Peyer's patch (tissue), 4 donors: ENCODE measurements at regions not wholly inside any gene's neighbourhood (a gene's known extent, or its start where the extent isn't known, plus 50 kb on each side); places are given as distances from the start of the nearest gene placed in this dataset.

Experiments
- DNase-seq, 3 donors: peaks; one replicate each; pipeline ENCODE4 v3.0.0-alpha.2; 2017 to 2019
- H3K27ac ChIP-seq, 4 donors: fragments of 200-600 bp; sonication (generic); one replicate each; pipeline ENCODE4 v1.5.1; 2016 to 2019
- H3K27me3 ChIP-seq, 2 donors: fragments of 200-600 bp; sonication (generic); one replicate each; pipeline ENCODE4 v1.5.1; 2019
- H3K36me3 ChIP-seq, 3 donors: fragments of 200-600 bp; sonication (generic); one replicate each; pipeline ENCODE4 v1.5.1; 2016 to 2019
- H3K4me1 ChIP-seq, 4 donors: fragments of 200-600 bp; sonication (generic); one replicate each; pipeline ENCODE4 v1.5.1; 2016 to 2019
- H3K4me3 ChIP-seq, 4 donors: fragments of 200-600 bp; sonication (generic); 1 replicate in 3 of 4; 2 replicates in 1 of 4; pipeline ENCODE4 v1.5.1; 2016 to 2019; ENCODE audit warnings: mild to moderate bottlenecking in 1 of 4
- H3K9me3 ChIP-seq, 4 donors: fragments of 200-600 bp; sonication (generic); one replicate each; pipeline ENCODE4 v1.5.1; 2016 to 2019; ENCODE audit warnings: mild to moderate bottlenecking in 1 of 4
- POLR2A ChIP-seq, 2 donors: fragments of 450-650 bp; IDR thresholded peaks; one replicate each; pipeline ENCODE4 v1.5.1; 2017; ENCODE audit warnings: antibody characterized with exemption in 2 of 2, mild to moderate bottlenecking in 2 of 2, moderate library complexity in 2 of 2
- TF ChIP-seq, protein P1 (sequence below), 6 experiments: fragments of 450-650 bp in 4 of 6; fragments of 200-600 bp in 2 of 6; sonication (generic) in 1 of 6; IDR thresholded peaks; one replicate each; pipeline ENCODE4 v1.5.1; 2017 to 2019; ENCODE audit warnings: antibody characterized with exemption in 6 of 6, mild to moderate bottlenecking in 3 of 6, moderate library complexity in 1 of 6

DNA sequence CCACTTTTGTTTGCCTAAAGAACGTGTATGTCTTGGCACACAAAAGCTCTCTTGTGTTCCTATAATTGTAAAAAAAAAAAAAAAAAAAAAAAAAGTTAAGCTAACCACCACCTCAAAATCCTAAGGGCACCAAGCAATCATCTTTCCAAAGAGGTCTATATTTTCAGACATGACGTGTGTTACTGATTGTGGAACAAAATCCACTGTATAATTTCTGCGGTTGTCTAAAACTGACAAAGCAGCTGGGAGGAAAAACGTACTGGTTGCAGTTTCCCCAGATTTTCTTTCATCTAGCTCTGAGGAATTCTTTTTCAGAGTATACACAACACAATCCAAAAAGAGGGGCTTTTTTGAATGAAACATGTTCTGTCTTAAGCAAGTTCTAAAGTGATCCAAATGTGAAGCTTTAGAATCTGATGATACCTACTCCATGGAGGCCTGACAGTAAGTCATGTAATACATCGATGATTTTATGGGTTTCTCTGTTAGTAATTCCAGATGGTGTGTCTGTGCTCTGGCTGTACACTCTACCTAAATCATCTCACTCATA lies 375.6 kb upstream of the NUDT12 start:
- TF ChIP-seq POLR2A (IDR thresholded peaks at IDR 0.05), result no peak
- TF ChIP-seq, protein P1, sequence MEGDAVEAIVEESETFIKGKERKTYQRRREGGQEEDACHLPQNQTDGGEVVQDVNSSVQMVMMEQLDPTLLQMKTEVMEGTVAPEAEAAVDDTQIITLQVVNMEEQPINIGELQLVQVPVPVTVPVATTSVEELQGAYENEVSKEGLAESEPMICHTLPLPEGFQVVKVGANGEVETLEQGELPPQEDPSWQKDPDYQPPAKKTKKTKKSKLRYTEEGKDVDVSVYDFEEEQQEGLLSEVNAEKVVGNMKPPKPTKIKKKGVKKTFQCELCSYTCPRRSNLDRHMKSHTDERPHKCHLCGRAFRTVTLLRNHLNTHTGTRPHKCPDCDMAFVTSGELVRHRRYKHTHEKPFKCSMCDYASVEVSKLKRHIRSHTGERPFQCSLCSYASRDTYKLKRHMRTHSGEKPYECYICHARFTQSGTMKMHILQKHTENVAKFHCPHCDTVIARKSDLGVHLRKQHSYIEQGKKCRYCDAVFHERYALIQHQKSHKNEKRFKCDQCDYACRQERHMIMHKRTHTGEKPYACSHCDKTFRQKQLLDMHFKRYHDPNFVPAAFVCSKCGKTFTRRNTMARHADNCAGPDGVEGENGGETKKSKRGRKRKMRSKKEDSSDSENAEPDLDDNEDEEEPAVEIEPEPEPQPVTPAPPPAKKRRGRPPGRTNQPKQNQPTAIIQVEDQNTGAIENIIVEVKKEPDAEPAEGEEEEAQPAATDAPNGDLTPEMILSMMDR (IDR thresholded peaks at IDR 0.05), result no peak
- H3K4me1 ChIP-seq, result no peaks in the 10 kb centered on the region
- H3K36me3 ChIP-seq, result no peaks in the 10 kb centered on the region
- no peak for DNase-seq
- no peak overlapping the region for H3K4me3 ChIP-seq
- no peaks in the 10 kb centered on the region for H3K9me3 ChIP-seq
- no peak overlapping the region for H3K27ac ChIP-seq
- no peaks in the 10 kb centered on the region for H3K27me3 ChIP-seq

DNA sequence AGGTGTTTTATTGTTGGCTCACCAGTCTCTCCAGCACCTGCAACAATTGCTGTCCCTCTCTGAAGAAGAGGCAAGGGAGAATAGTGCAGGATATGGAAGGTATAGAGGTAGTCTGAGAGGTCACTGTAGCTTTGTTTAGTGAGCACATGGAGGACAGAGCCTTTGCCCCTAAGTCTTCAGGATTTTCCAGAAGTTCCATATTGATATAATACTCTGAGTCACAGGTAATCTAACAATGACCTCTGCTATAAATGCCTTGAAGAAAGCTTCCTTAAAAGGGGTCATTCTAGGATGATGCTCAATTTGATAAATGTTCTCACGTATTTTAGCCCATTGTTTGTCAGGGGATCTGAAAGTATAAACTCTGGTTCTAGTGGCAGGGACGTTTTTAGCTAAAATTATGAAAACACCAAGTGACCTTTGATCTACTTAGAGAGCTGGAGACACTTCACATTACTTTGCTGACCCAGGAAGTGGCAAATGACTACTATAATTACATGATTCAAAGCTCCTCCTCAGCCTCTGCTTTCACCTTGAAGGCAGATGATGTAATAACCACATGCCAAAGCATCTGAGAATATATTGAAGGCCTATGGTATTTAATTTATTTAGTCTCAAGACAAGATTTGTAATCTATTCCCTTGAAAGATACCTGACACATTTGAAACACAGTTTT lies 366.9 kb upstream of the NUDT12 start:
- TF ChIP-seq, protein P1 (IDR thresholded peaks at IDR 0.05), result no peak
- no peak for TF ChIP-seq POLR2A (IDR thresholded peaks at IDR 0.05)
- DNase-seq, result no peak
- H3K27ac ChIP-seq, result no peak overlapping the region

DNA sequence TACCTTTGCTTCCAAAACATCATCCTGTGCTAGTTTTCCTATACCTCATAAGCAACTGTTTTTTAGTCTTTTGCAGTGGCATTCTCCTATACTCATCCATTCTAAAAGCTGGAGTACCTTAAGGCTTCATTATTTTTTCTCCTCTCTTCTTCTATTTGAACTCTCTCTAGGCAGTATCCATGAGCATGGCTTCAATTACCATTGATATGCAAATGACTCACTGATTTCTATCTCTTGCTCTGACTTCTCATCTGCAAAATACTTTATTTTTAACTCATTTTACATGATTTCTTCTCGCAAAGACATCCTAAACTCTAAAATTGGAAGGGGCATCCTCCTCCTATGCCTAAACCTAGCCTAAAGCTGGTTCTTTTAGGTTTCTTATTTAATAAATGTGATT lies 365.1 kb upstream of the NUDT12 start:
- H3K27ac ChIP-seq, result no peak overlapping the region
- no peak for TF ChIP-seq POLR2A (IDR thresholded peaks at IDR 0.05)
- TF ChIP-seq, protein P1 (IDR thresholded peaks at IDR 0.05), result no peak

More for the DNA sequence above, 366.9 kb upstream of the NUDT12 start:
- no peaks in the 10 kb centered on the region for H3K27me3 ChIP-seq
- no peaks in the 10 kb centered on the region for H3K4me1 ChIP-seq
- no peaks in the 10 kb centered on the region for H3K9me3 ChIP-seq
- H3K36me3 ChIP-seq, result no peaks in the 10 kb centered on the region
- H3K4me3 ChIP-seq, result no peak overlapping the region

DNA sequence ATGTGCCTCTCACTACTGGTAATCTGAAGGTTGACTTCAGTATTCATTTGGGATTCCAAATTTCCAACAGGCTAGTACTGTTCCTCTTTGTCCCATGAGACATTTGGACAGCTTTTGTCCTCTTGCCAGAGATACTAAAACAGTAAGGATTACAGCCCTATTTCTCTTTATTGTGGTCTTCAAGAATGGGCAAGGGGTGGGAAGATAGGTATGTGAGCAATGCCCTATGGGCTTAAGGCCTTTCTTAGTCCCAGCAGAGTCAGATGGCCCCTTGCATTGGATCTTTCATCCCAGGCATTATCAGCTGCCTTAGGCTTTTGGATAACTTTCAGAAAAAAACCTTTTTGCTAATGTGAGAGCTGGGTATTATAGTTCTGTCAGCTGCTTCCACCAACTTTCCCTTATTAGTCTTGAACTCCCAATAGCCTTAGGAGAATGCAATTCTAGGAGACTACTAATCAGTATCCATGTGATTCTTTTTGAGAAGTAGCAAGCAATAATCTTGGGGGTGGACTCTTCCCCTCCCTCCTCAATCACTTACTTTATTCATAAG lies 361.1 kb upstream of the NUDT12 start:
- H3K36me3 ChIP-seq, result no peaks in the 10 kb centered on the region
- H3K27ac ChIP-seq, result no peak overlapping the region
- DNase-seq, result no peak
- no peak overlapping the region for H3K4me3 ChIP-seq
- no peaks in the 10 kb centered on the region for H3K27me3 ChIP-seq
- H3K9me3 ChIP-seq, result no peaks in the 10 kb centered on the region
- no peaks in the 10 kb centered on the region for H3K4me1 ChIP-seq
- TF ChIP-seq POLR2A (IDR thresholded peaks at IDR 0.05), result no peak
- TF ChIP-seq, protein P1 (IDR thresholded peaks at IDR 0.05), result no peak

More for the DNA sequence above, 365.1 kb upstream of the NUDT12 start:
- no peaks in the 10 kb centered on the region for H3K9me3 ChIP-seq
- no peaks in the 10 kb centered on the region for H3K4me1 ChIP-seq
- no peak for DNase-seq
- no peaks in the 10 kb centered on the region for H3K36me3 ChIP-seq
- no peak overlapping the region for H3K4me3 ChIP-seq
- H3K27me3 ChIP-seq, result no peaks in the 10 kb centered on the region

DNA sequence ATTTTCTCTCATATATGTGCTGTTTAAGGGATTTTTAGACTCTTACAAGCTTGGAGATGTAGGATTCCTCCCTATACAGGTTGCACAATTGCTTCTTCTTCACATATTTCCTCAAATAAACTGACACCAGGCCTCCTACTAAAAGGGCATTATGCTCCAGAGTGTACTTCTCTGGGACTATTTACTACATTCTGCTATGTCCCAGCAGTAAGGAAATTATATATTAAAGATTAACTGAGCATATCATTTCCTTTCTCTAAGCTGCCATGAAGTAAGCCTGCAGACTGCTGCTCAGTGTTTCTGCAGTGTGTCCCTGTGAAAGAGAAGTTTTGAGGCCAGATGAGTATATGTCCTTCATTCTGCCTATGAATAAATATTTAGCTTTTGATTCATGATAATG lies 356.9 kb upstream of the NUDT12 start:
- no peaks in the 10 kb centered on the region for H3K9me3 ChIP-seq
- no peaks in the 10 kb centered on the region for H3K4me1 ChIP-seq
- no peaks in the 10 kb centered on the region for H3K27me3 ChIP-seq
- H3K27ac ChIP-seq, result no peak overlapping the region
- no peaks in the 10 kb centered on the region for H3K36me3 ChIP-seq
- DNase-seq, result no peak
- no peak for TF ChIP-seq POLR2A (IDR thresholded peaks at IDR 0.05)
- TF ChIP-seq, protein P1 (IDR thresholded peaks at IDR 0.05), result no peak
- H3K4me3 ChIP-seq, result no peak overlapping the region
